ENCODE measurements at regions not wholly inside any gene's neighbourhood (a gene's known extent, or its start where the extent isn't known, plus 50 kb on each side); places are given as distances from the start of the nearest gene placed in this dataset.

GRCh38 chr4:180296036-180296599, 1947.1 kb upstream of the TENM3 start:
- TF ChIP-seq CTCF (IDR thresholded peaks at IDR 0.05) (no peak), POLR2A (IDR thresholded peaks at IDR 0.05) (no peak)
